ENCODE measurements at regions not wholly inside any gene's neighbourhood (a gene's known extent, or its start where the extent isn't known, plus 50 kb on each side); places are given as distances from the start of the nearest gene placed in this dataset.
A peak's percentile ranks its signal among the peaks of the same experiment; 100 is the strongest.

DNA sequence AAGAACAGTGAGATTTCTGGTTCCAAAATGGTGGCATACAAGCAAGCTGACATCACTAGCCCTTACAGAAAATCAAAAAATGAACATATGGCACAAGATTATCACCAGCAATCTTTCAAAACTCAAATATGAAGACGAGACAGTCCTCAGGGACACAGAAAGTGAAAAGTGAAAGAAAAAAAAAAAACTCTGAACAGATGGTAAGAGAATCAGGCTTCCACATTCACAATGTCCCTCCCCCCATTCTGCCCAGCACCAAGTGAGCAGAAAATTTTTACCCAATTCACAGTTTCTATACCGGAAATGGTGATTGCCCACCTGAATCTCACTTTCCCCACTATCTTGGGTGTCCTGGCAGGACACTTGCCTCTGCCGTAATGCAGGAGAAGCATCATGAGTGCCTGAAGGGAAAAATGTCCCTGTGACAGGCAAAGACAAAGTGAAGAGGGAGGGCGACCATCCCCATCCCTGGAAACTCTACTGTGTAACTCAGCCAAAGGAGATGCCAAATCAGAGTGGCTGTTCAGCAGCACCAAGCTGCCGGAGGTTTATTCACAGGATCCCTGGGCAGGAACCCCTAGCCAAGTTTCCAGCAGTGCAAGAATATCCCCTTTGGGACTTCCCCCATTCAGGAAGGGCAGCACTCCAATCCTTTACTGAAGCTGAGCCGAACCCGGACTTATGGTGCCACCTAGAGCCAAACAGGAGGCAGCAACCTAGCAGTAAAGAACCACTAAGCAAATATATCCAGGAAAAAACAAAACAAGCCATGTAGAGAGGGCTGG lies 312.2 kb downstream of the LRATD1 start:
- TF ChIP-seq CTCF (IDR thresholded peaks at IDR 0.05): peak; percentile 15 to 65 (median 50)
- no peak for TF ChIP-seq POLR2A (IDR thresholded peaks at IDR 0.05)
